HUDEP-2 (cell line): ENCODE measurements at regions not wholly inside any gene's neighbourhood (a gene's known extent, or its start where the extent isn't known, plus 50 kb on each side); places are given as distances from the start of the nearest gene placed in this dataset.
A peak's percentile ranks its signal among the peaks of the same experiment; 100 is the strongest.

ENCODE experiments used
- DNase-seq, 76 experiments: peaks; one replicate each; lab custom pipeline; 2025; ENCODE audit not compliant: unreplicated experiment in 76 of 76; lab: John Stamatoyannopoulos, UW

- DNase-seq, result no peak
Measured at GRCh38 chr4:83870328-83870950, 334.5 kb downstream of the GPAT3 start.

- DNase-seq, result no peak
Measured at GRCh38 chr4:83866834-83867621, 331.1 kb downstream of the GPAT3 start.

- DNase-seq, result no peak
Measured at GRCh38 chr4:83865417-83866150, 329.7 kb downstream of the GPAT3 start.

- no peak for DNase-seq
Measured at GRCh38 chr4:83864097-83864817, 328.3 kb downstream of the GPAT3 start.

DNA sequence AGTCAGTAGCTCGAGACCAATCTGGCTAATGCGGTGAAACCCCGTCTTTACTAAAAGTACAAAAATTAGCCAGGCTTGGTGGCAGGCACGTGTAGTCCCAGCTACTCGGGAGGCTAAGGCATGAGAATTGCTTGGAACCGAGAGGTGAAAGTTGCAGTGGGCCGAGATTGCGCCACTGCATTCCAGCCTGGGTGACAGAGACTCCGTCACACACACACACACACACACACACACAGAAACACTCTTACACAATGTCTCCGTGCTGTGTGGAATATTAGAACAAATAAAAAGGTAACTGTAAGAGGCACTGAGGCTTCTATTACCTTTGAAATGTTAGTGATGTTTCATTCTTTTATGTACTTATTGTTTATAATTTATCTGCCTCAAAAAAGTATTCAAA is 326.6 kb downstream of the GPAT3 start:
- no peak for DNase-seq

- no peak for DNase-seq
Measured at GRCh38 chr4:83860200-83860599, 324.3 kb downstream of the GPAT3 start.

GRCh38 chr4:83858131-83858530 is 322.2 kb downstream of the GPAT3 start:
- DNase-seq, result no peak

- DNase-seq, result no peak
Measured at GRCh38 chr4:83855044-83855443, 319.1 kb downstream of the GPAT3 start.

DNA sequence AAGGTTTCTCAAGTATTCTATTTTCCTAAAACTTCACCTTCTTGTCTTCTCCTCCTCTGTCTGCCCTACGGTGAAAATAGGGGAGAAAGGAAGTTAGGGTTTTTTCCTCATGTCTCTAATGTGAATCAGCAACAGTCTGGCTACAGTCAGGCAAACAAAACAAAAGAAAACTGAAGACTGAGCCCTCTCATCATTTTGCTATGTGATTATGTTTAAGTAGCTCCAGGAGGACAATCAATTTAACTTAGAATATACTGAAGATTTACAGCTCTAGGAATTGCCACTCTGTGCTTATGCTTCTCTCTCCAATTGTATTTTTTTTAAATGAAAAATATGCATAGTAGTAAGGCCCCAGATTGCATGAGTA is 316.2 kb downstream of the GPAT3 start:
- no peak for DNase-seq

DNA sequence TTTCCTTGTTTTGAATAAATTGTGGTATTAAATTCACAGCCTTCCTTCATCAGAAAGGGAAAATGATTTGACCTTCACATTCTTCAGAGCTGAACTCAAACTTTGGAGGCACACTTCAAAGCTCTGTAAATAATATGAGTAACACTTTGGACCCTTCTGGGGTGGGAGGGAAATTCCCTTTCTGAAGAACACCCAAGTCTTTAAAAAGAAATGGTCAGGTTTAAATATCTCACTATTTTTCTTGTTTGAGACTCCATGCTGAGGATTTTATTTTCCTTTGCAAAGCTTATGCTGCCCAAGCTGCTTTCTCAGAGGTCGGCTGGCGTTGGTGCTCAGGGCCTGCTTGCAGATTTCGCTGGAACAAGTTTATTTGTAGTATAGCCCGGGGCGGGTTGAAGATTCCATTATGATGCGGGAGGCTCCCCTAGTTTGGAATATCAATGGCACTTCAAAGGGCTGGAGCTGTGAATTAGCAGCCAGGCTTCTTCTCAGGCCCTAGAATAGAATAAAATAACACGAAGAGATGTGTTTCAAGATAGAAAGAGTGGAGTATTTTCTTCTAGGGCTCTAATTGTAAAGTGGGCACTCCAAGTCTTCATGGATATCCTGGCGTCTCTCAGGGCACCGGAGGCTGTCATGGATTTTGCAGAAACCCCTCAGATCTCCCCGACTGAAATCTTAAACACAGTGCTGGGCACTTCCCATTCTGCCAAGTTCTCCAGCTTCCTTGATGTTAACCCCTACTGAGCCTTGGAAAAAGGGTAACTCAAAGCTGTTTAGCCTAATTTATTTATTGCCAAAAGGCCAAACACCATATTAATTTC is 315.6 kb downstream of the GPAT3 start:
- DNase-seq, result no peak

GRCh38 chr4:83850435-83850834 is 314.5 kb downstream of the GPAT3 start:
- DNase-seq, result no peak

GRCh38 chr4:83846193-83846830 is 310.4 kb downstream of the GPAT3 start:
- DNase-seq, result peak in 1 of 76 experiments; percentile 5

- no peak for DNase-seq
Measured at GRCh38 chr4:83839615-83840014, 303.7 kb downstream of the GPAT3 start.

GRCh38 chr4:83837614-83838308 is 301.9 kb downstream of the GPAT3 start:
- DNase-seq, result no peak

DNA sequence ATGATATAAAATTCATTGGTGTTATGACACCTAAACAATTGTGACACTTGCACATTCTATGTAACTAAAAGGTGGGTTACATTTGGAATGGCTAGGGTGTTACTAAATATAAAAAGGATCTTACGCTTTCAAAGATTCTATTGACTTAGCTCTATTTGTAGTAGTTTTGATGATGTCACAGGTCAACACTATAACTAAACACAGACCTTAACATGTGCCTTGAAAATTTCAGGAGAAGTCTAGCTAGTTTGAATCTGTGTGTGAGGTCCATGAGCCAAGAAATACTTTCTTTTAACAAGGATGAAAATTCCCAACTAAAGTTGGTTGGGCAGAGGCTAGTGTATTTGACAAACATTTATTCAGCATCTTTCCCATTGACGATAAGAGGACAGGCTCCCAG is 298.0 kb downstream of the GPAT3 start:
- no peak for DNase-seq

DNA sequence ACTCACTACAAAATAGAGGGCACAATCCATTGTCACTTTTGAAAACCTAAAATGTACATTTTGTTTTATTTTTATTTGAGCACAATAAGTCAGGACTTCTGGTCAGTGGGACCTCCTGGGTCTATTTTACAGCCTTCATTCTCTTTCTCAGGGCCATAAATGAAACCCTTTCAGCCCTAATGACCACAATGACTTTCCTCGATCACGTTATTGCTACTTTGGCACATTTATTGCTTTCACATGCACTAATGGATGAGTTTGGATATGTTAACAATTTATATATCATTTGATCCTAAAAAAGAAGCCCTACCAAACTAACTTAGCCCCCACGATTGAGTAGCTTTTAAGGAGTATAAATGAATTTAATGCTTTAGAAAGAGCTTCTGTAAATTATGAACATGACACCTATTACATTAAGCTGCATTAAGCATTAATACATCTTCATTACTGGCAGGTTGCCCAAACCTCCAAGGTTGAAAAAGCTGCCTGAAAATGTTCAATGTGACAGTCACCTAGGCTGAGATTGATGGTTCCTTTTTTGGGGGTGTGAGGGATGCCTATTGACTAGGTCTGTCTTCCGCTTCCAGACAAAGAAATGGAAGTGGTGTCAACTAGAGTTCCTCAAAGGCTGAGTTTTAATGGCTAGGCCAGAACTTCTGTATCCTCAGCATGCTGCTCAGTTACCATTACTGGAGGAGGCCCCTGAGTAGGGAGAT is 296.4 kb downstream of the GPAT3 start:
- DNase-seq, result no peak

DNA sequence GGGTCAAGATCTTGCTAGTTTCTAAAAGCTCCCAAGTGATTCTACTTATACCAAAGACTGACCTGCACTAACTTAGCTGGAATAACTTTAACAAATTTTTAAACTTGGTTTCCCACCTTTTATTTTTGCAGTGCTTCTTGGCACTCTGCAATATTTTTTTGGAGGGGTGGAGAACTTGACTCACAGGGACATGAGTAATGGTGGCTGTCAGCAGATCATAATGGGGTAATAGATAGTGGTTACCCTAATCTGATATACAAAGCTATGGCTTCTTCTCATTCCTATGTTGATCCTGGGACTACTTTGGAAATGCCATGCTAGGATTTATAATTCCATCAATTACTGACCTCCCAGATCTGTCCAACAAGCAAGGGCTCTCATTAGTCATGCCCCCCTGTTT is 295.7 kb downstream of the GPAT3 start:
- no peak for DNase-seq

DNA sequence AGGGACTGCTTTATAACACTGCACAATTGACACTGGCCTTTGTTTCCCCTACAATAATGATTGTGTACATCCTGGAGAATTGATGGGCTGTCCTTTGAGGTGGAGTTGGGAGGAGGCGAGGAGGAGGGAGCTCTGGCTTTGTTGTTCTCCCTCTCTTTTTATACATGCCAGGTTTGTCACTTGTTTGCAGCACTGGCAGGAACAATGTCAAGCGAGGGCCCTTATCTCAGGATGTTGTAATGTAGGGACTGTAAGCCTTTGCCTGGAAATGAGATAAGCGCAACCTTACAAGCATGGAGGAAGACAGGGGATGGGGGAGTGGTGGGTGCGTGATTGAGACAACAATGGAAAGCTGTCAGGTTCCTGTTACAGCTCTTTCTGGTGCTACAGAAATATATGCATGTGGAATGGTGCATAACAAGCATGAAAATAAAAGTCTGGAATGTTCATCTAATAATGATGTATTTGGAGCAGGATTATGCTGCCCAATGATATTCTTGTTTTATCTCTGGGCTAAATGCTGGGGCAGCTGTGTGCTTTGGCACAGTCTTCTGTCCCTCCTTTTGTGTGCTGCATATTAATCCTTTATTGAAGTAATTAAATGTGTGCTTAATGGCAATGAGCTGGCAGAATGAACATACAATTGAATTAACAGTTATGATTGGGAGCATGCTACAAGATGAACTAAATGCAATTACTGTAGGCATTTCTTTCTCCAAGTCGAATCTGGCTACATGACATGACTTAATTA is 294.4 kb downstream of the GPAT3 start:
- peak in 6 of 76 experiments; percentile 0 to 24 (median 4) for DNase-seq
